Adipocyte (in vitro differentiated cells): ENCODE measurements at regions not wholly inside any gene's neighbourhood (a gene's known extent, or its start where the extent isn't known, plus 50 kb on each side); places are given as distances from the start of the nearest gene placed in this dataset.
A peak's percentile ranks its signal among the peaks of the same experiment; 100 is the strongest.
"Not testable (repeated sequence)": the region's sequence is repeated elsewhere in the genome, so short reads cannot be mapped to it uniquely, and the experiment has no call there.

Experiments used
- DNase-seq: peaks from one replicate; pipeline ENCODE4 v3.0.0-alpha.2; 2015; ENCODE audit warnings: low read depth
- H3K27me3 ChIP-seq: replicated peaks from 2 replicates; pipeline ENCODE4 v1.7.0; 2013; ENCODE audit warnings: mild to moderate bottlenecking, low read length, moderate library complexity; ENCODE audit not compliant: control insufficient read depth, insufficient read depth
- H3K36me3 ChIP-seq: 2 replicates; pipeline ENCODE4 v1.7.0; 2013; ENCODE audit warnings: low read length, mild to moderate bottlenecking, moderate library complexity; ENCODE audit not compliant: control insufficient read depth, insufficient read depth, severe bottlenecking
- H3K4me1 ChIP-seq: 2 replicates; pipeline ENCODE4 v1.7.0; 2013; ENCODE audit warnings: mild to moderate bottlenecking, low read length, moderate library complexity; ENCODE audit not compliant: control insufficient read depth, insufficient read depth
- H3K4me3 ChIP-seq: 2 replicates; pipeline ENCODE4 v1.7.0; 2013; ENCODE audit warnings: mild to moderate bottlenecking, low read length, moderate library complexity
- H3K9ac ChIP-seq: 2 replicates; pipeline ENCODE4 v1.7.0; 2013; ENCODE audit warnings: mild to moderate bottlenecking, low read length, moderate library complexity
- H3K9me3 ChIP-seq: 2 replicates; pipeline ENCODE4 v1.7.0; 2013; ENCODE audit warnings: mild to moderate bottlenecking, low read length, moderate library complexity; ENCODE audit not compliant: control insufficient read depth

DNA sequence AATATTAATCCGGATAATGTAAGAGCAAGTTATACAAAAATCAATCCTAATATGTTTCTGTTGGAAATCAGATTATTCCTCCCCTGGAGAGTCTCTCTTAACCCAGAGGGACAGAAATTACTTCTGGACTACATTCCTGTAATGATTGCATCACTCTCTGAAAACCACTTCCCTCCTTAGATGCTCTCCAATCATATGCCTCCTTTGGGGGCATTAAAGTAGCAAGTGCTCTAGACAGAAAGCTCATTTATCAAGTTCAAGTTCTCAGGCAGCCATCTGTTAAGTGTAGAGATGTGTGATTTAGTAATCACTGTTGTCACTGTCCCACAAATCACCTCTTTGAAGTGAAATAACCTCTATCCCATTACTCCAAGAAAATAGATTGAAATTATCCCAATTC, 247.1 kb downstream of the SLCO4C1 start:
- H3K27me3 ChIP-seq = no peaks in the 10 kb centered on the region
- no peak overlapping the region for H3K9ac ChIP-seq
- DNase-seq = no peak
- H3K9me3 ChIP-seq = no peaks in the 10 kb centered on the region
- no peak overlapping the region for H3K4me3 ChIP-seq
- H3K36me3 ChIP-seq = no peaks in the 10 kb centered on the region
- no peaks in the 10 kb centered on the region for H3K4me1 ChIP-seq

DNA sequence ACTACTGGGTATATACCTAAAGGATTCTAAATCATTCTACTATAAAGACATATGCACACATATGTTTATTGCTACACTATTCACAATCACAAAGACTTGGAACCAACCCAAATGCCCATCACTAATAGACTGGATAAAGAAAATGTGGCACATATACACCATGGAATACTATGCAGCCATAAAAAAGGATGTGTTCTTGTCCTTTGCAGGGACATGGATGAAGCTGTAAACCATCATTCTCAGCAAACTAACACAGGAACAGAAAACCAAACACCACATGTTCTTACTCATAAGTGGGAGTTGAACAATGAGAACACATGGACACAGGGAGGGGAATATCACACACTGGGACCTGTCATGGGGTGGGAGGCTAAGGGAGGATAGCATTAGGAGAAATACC, 249.0 kb downstream of the SLCO4C1 start:
- H3K4me3 ChIP-seq, H3K36me3 ChIP-seq, H3K27me3 ChIP-seq, DNase-seq, H3K9ac ChIP-seq, H3K9me3 ChIP-seq, H3K4me1 ChIP-seq: not testable (repeated sequence)

DNA sequence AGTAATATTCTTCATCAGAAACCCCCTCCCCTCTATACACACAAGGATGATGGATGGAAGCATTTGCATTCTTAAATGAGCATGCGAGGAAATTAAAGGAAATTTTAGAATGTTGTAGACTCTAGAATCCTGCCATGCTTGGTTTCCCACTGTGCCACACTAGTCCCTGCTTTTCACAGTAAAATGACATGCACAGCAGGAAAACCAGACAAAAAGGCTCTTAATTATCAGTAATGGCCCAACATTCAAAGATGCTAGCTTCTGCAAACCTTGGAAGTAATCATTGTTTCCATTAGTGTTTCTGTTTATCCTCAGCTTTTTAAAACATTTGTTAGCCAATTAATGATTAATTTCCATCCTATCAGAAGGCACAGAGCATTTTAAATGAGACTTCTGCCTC, 255.8 kb downstream of the SLCO4C1 start:
- H3K9me3 ChIP-seq = no peaks in the 10 kb centered on the region
- H3K36me3 ChIP-seq = no peaks in the 10 kb centered on the region
- H3K9ac ChIP-seq = no peak overlapping the region
- no peak for DNase-seq
- no peaks in the 10 kb centered on the region for H3K27me3 ChIP-seq
- no peak overlapping the region for H3K4me3 ChIP-seq
- H3K4me1 ChIP-seq = peaks cover 15% of the 10 kb centered on the region

DNA sequence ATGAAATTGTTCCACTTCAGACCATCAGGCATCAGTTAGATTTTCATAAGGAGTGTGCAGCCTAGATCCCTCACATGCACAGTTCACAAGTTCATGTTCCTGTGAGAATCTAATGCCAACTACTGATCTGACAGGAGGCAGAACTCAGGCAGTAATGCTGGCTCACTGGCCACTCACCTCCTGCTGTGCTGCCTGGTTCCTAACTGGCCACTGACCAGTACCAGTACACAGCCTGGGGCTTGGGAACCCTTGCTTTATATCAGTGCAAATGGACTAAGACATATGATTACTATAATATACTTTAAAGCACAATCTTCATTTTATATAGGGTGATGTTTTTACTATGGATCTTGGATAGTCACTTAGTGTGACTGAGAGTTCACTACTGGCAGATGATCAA, 259.2 kb downstream of the SLCO4C1 start:
- Histone ChIP-seq H3K27me3 (no peaks in the 10 kb centered on the region), H3K4me1 (peaks cover 15% of the 10 kb centered on the region), H3K9me3 (no peaks in the 10 kb centered on the region), H3K4me3 (no peak overlapping the region), H3K36me3 (no peaks in the 10 kb centered on the region), H3K9ac (peak overlapping the region; percentile 34)
- no peak for DNase-seq

DNA sequence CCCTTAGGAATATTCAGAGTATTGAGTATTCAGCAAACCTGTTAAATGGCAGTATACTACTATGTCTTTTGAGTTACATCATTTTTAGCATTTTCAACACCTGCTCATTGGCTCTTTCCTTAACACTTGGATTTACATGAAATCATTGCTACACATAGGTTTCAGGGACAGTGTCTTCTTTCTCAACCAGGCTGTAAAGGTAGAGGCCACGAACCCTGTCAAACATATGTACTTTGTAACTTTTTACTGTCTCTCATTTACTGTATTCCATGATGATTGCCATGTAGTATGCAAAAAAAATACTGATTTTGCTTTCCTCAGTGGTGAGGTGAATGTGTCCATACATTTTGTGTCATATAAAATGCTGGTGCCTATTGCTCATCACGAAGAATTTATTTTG, 264.4 kb downstream of the SLCO4C1 start:
- Histone ChIP-seq H3K4me1 (peaks cover 4% of the 10 kb centered on the region), H3K9ac (no peak overlapping the region)

DNA sequence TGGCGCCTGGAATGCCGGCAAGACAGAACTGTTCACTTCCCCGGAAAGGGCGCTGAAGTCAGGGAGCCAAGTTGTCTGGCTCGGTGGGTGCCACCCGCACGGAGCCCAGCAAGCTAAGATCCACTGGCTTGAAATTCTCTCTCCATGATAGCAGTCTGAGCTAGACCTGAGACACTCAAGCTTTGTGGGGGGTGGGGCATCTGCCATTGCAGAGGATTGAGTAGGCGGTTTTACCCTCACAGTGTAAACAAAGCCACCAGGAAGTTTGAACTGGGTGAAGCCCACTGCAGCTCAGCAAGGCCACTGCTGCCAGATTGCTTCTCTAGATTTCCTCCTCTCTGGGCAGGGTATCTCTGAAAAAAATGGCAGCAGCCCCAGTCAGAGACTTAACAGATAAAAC, 277.4 kb downstream of the SLCO4C1 start:
- Histone ChIP-seq H3K9me3 (peaks cover 4% of the 10 kb centered on the region), H3K27me3 (no peaks in the 10 kb centered on the region), H3K4me1 (no peaks in the 10 kb centered on the region), H3K9ac (no peak overlapping the region), H3K4me3 (no peak overlapping the region), H3K36me3 (no peaks in the 10 kb centered on the region)
- DNase-seq = no peak

More for the DNA sequence above, 264.4 kb downstream of the SLCO4C1 start:
- no peaks in the 10 kb centered on the region for H3K36me3 ChIP-seq
- no peaks in the 10 kb centered on the region for H3K27me3 ChIP-seq
- no peaks in the 10 kb centered on the region for H3K9me3 ChIP-seq
- DNase-seq = no peak
- no peak overlapping the region for H3K4me3 ChIP-seq

DNA sequence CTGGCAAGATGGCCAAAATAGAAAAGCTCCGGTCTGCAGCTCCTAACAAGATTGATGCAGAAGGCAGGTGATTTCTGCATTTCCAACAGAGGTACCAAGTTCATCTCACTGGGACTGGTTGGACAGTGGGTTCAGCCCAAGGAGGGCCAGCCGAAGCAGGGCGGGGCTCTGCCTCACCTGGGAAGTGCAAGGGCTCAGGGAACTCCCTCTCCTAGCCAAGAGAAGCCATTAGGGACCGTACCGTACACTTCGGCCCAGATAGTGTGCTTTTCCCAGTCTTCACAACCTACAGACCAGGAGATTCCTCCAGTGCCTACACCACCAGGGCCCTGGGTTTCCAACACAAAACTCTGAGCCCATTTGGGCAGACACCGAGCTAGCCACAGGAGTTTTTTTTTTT, 277.8 kb downstream of the SLCO4C1 start:
- Histone ChIP-seq H3K4me3 (no peak overlapping the region), H3K9me3 (peaks cover 4% of the 10 kb centered on the region), H3K9ac (no peak overlapping the region), H3K27me3 (no peaks in the 10 kb centered on the region), H3K4me1 (no peaks in the 10 kb centered on the region), H3K36me3 (no peaks in the 10 kb centered on the region)
- no peak for DNase-seq

DNA sequence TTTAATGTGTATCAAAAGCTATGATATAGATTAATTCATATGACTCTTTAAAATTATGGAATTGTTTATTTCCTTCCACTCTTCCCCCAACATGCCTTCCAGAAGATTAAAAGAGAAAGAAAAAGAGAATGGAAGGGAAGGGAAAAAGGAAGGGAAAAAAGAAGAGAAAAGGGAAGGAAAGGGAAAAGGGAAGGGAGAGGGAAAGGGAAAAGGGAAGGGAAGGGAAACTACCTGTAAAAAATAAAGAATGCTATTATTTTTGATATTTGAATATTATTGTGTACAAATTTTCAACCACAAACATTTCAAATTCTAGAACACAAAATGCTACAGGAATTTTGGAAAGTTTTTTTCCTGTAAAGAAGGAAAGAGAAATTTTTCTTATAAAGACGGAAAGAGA, 281.7 kb downstream of the SLCO4C1 start:
- DNase-seq = no peak
- H3K4me3 ChIP-seq = no peak overlapping the region
- no peaks in the 10 kb centered on the region for H3K9me3 ChIP-seq
- H3K36me3 ChIP-seq = no peaks in the 10 kb centered on the region
- no peaks in the 10 kb centered on the region for H3K4me1 ChIP-seq
- H3K9ac ChIP-seq = no peak overlapping the region
- H3K27me3 ChIP-seq = no peaks in the 10 kb centered on the region

DNA sequence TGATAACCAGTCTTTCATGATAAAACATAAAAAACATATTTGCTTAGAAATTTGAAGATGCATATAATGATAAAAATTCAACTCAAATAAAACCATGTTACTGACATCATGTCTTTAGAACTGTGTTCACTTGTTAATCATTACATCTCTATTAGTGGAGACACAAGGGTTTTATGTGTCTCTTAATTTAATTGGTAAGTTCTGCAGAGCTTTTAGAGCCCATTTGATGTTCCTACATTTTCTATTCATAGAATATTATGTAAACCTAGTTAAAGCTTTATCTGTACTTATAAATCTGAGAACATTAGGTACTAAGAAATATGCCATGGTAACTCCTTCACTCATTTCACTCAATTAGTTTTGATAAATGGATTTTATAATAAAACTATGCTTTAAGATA, 285.4 kb downstream of the SLCO4C1 start:
- Histone ChIP-seq H3K4me1 (no peaks in the 10 kb centered on the region), H3K4me3 (no peak overlapping the region), H3K9ac (no peak overlapping the region), H3K36me3 (no peaks in the 10 kb centered on the region), H3K9me3 (no peaks in the 10 kb centered on the region), H3K27me3 (no peaks in the 10 kb centered on the region)
- DNase-seq = no peak

DNA sequence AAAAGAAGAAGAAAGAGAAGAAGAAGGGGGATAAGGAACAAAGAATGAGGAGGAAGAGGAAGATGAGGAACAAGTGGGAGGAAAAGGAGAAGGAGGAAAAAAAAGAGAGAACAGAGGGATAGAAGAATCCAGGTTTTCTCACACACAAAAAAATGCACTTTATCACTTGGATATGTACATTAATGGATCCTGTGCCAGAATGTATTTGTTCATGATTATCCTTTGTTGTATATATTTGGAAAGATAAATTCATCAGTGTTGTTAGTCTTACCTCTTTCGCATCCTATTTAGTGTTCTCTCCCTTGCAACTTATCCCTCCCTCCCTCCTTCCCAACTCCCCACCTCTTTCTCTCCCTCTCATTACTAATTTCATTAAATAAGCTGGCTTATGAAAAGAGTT, 298.8 kb downstream of the SLCO4C1 start:
- Histone ChIP-seq H3K27me3 (no peaks in the 10 kb centered on the region), H3K9ac (no peak overlapping the region), H3K36me3 (no peaks in the 10 kb centered on the region), H3K4me3 (no peak overlapping the region), H3K9me3 (no peaks in the 10 kb centered on the region), H3K4me1 (no peaks in the 10 kb centered on the region)
- DNase-seq = no peak

DNA sequence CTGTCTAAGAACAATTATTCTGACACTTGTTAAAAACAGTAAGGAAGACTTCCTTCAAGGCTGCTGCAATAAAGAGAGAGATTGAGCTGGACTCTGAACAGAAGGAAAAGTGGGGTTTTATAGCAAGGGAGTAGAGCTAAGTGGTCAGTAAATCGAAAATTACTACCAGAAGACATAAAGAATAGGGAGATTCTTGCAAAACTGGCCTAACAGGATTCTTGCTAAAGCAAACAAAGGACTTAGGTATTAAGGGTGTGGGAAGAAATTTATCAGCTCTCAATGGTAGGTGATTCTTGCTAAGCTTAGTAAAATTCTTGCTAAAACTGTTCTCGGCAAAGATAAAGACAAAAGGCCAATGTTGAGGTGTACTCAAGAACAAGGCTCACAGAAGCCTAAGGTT, 300.5 kb downstream of the SLCO4C1 start:
- no peaks in the 10 kb centered on the region for H3K36me3 ChIP-seq
- H3K4me1 ChIP-seq = no peaks in the 10 kb centered on the region
- H3K9me3 ChIP-seq = no peaks in the 10 kb centered on the region
- no peak overlapping the region for H3K4me3 ChIP-seq
- DNase-seq = no peak
- H3K9ac ChIP-seq = no peak overlapping the region
- H3K27me3 ChIP-seq = no peaks in the 10 kb centered on the region

DNA sequence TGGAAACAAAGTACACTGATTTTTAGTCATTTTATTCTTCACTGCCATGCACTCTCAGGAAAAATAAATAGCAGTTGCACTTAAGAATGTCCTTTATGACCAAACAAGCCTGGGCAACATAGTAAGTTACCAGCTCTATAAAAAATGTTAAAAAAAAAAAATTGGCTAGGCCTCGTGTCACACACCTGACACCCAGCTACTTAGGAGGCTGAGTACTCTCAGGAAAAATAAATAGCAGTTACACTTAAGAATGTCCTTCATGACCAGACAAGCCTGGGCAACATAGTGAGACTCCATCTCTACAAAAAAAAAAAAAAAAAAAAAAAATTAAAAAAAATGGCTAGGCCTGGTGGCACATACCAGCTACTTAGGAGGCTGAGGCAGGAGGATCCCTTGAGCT, 304.6 kb downstream of the SLCO4C1 start:
- Histone ChIP-seq H3K36me3 (no peaks in the 10 kb centered on the region), H3K4me1 (no peaks in the 10 kb centered on the region), H3K27me3 (no peaks in the 10 kb centered on the region), H3K9me3 (peaks cover 10% of the 10 kb centered on the region), H3K9ac (no peak overlapping the region), H3K4me3 (no peak overlapping the region)
- DNase-seq = no peak
